HG03558 (cell line): ENCODE measurements at regions not wholly inside any gene's neighbourhood (a gene's known extent, or its start where the extent isn't known, plus 50 kb on each side); places are given as distances from the start of the nearest gene placed in this dataset.

Experiments
- ATAC-seq: cut with Tn5 transposase; IDR thresholded peaks from one replicate; pipeline ENCODE4 v1.9.1; 2021; ENCODE audit warnings: moderate number of reproducible peaks; ENCODE audit not compliant: unreplicated experiment; ENCODE audit errors: extremely low read depth

GRCh38 chr7:67408109-67408508 lies 411.5 kb downstream of the TYW1 start:
- no peak for ATAC-seq

GRCh38 chr7:67413670-67414069 lies 417.0 kb downstream of the TYW1 start:
- ATAC-seq: no peak

- no peak for ATAC-seq
Observed at GRCh38 chr7:67414858-67415257, 418.2 kb downstream of the TYW1 start.

- ATAC-seq: no peak
Observed at GRCh38 chr7:67422601-67423000, 426.0 kb downstream of the TYW1 start.

- ATAC-seq: no peak
Observed at GRCh38 chr7:67423065-67423464, 426.4 kb downstream of the TYW1 start.

- ATAC-seq: no peak
Observed at GRCh38 chr7:67426654-67427053, 430.0 kb downstream of the TYW1 start.

GRCh38 chr7:67429735-67430134 lies 433.1 kb downstream of the TYW1 start:
- no peak for ATAC-seq

- ATAC-seq: no peak
Observed at GRCh38 chr7:67432536-67433234, 436.1 kb downstream of the TYW1 start.

- no peak for ATAC-seq
Observed at GRCh38 chr7:67435894-67436535, 439.4 kb downstream of the TYW1 start.

- no peak for ATAC-seq
Observed at GRCh38 chr7:67438198-67438882, 441.7 kb downstream of the TYW1 start.

GRCh38 chr7:67438913-67439505 lies 442.4 kb downstream of the TYW1 start:
- no peak for ATAC-seq

- no peak for ATAC-seq
Observed at GRCh38 chr7:67440321-67440720, 443.7 kb downstream of the TYW1 start.

GRCh38 chr7:67445728-67446127 lies 449.1 kb downstream of the TYW1 start:
- no peak for ATAC-seq

- ATAC-seq: no peak
Observed at GRCh38 chr7:67447297-67447696, 450.7 kb downstream of the TYW1 start.

GRCh38 chr7:67448271-67448670 lies 451.6 kb downstream of the TYW1 start:
- no peak for ATAC-seq

GRCh38 chr7:67450171-67450570 lies 453.5 kb downstream of the TYW1 start:
- no peak for ATAC-seq

GRCh38 chr7:67451306-67451705 lies 454.7 kb downstream of the TYW1 start:
- no peak for ATAC-seq

GRCh38 chr7:67452516-67453026 lies 455.9 kb downstream of the TYW1 start:
- ATAC-seq: no peak

- no peak for ATAC-seq
Observed at GRCh38 chr7:67453580-67454380, 457.1 kb downstream of the TYW1 start.

GRCh38 chr7:67455508-67455907 lies 458.9 kb downstream of the TYW1 start:
- ATAC-seq: no peak
